Omental fat pad (tissue), 3 donors: ENCODE measurements at regions not wholly inside any gene's neighbourhood (a gene's known extent, or its start where the extent isn't known, plus 50 kb on each side); places are given as distances from the start of the nearest gene placed in this dataset.

Source experiments
- ATAC-seq: fragments of 150-250 bp; one replicate; pipeline ENCODE4 v1.9.1; 2016; ENCODE audit warnings: mild to moderate bottlenecking, moderate library complexity; ENCODE audit not compliant: low FRiP score
- DNase-seq: peaks from one replicate; pipeline ENCODE4 v3.0.0-alpha.2; 2019; ENCODE audit warnings: low spot score
- TF ChIP-seq, protein P1 (sequence below), 3 donors: fragments of 450-650 bp; IDR thresholded peaks; one replicate each; pipeline ENCODE4 v1.5.1; 2016 to 2017; ENCODE audit warnings: antibody characterized with exemption in 3 of 3, mild to moderate bottlenecking in 3 of 3, moderate library complexity in 2 of 3

DNA sequence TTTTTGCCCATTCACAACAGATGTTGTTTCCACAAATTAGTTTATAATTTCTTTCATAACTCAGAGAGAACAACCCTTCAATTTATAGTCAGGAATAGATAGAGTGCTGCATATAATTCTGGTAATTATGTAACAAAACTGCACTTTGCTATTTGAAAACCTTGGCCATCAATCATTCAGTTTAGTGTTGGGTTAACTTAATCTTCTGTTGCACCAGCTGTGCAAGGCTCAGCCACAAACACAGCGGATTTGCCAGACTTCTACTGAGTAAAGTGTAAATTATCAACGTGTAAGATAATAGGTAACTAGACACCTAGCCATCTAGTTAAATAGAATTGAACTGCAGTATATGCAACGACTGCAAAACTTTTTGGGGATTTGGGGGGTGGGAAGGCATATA, 1064.3 kb upstream of the EPHA6 start:
- no peak for DNase-seq
- ATAC-seq = no peak
- TF ChIP-seq, protein P1, sequence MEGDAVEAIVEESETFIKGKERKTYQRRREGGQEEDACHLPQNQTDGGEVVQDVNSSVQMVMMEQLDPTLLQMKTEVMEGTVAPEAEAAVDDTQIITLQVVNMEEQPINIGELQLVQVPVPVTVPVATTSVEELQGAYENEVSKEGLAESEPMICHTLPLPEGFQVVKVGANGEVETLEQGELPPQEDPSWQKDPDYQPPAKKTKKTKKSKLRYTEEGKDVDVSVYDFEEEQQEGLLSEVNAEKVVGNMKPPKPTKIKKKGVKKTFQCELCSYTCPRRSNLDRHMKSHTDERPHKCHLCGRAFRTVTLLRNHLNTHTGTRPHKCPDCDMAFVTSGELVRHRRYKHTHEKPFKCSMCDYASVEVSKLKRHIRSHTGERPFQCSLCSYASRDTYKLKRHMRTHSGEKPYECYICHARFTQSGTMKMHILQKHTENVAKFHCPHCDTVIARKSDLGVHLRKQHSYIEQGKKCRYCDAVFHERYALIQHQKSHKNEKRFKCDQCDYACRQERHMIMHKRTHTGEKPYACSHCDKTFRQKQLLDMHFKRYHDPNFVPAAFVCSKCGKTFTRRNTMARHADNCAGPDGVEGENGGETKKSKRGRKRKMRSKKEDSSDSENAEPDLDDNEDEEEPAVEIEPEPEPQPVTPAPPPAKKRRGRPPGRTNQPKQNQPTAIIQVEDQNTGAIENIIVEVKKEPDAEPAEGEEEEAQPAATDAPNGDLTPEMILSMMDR (IDR thresholded peaks at IDR 0.05) = no peak

DNA sequence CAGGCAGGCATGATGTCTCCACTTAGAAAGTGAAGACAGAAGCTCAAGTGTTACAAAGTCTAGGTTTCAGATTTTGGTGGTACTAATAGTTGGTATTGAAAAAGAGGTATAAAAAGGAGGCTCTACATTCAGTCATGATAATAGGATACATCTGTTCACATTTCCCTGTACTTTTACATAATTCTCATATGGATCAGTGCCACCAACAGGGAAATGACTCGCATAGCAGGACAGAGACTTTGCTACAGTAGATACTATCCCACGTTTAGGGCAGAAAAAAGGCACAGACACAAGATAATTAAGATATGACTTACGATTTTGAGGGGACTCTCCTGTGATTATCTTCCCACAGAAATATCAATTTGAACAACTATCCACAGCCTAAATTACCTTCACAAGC, 1062.9 kb upstream of the EPHA6 start:
- TF ChIP-seq, protein P1 (IDR thresholded peaks at IDR 0.05) = no peak
- no peak for ATAC-seq
- no peak for DNase-seq

DNA sequence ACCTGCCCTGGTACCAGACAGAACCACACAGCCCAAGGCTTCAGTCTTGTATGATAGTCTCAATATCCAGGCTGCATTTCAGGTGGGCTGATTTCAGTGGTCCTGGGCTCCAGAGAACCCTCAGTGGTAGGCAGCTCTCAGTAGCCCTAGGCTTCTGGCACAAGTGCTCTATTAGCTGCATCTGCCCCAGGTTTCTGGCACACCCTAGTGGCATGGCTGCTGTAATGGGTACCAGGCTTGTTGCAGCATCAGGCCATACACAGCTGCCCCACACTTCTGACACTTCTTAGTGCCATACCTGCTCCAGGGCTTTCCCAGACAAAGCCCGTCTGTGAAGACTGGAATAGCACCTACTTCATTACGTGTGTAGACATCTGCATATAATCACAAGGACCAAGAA, 1062.2 kb upstream of the EPHA6 start:
- TF ChIP-seq, protein P1 (IDR thresholded peaks at IDR 0.05) = no peak
- no peak for ATAC-seq
- no peak for DNase-seq

DNA sequence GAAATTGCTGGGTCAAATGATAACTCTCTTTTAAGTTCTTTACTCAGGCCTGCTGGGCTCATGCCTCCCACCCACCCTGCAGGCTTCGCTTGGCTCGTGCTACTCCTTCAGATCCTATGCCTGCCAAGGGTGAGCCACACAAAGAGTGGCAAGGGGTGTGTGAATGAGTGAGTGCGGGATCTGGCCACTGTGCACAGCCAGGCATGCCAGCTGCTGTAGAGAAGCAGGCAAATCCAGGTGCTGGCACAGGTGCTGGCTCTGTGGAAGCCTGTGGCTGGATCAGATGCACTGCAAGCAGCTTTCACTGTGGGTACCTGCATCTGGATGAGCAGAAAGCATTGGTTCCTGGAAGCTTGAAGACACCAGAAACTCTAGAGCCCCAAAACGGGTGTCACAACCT, 1055.7 kb upstream of the EPHA6 start:
- ATAC-seq (no peak), DNase-seq (no peak)
- TF ChIP-seq, protein P1 (IDR thresholded peaks at IDR 0.05) = no peak

DNA sequence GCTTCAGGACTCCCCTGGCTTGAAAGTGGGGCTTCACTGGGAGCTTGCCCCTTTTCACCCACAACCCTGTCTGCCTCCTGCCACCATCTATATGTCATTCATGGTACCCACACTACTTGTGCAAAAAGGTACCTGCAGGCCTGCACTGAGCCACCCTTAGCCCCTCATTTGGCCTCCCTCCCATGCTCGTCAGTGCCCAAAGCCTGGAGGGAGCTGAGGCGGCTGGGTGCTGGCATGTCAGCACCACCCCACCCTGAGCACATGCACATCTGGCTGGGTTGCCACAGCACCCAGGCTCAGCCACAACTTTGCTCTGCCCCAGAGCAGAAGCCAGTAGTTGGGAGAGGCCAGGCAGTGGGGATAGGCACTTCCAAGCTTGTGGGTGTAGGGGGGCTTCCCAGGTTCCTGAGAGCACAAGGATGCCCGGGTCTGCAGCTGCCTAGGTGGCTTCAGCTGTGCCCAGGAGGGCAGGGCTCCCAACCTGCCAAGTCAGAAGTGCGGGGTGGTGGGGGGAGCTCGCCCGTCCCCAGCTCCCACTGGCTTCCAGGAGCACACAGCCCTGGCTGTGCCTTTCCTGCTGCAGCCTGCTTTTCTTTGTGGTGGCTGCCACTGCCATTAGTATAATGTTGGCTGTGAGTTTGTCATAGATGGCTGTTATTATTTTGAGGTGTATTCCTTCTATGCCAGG, 1054.6 kb upstream of the EPHA6 start:
- ATAC-seq = no peak
- TF ChIP-seq, protein P1 (IDR thresholded peaks at IDR 0.05) = no peak

DNA sequence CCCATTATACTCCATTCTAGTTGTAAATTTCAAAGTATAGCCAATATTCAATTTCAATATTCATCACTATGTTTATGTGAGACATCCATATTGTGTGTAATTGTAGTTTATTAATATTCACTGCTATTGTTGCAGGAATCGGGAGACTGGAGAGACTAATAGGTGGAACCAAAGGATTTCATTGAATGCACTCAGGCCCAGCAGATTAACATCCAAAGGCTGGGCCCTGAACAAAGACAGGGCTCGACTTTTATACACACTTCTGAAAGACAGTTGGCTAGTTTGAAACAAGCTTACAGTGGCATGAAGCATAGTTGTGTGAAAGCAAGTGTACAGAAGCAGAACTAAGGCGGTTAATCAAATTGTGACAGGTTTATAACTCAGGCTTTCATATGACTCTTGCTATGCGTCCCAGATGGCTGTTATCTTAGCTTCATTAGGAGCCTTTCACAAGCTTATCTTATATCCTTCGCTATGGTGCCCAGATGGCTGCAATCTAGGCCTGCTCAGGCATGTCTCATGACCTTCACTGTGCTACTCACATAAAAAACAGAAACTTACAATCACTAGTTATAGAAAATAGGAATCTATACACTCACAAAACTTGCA, 1038.8 kb upstream of the EPHA6 start:
- TF ChIP-seq, protein P1 (IDR thresholded peaks at IDR 0.05) = no peak
- DNase-seq (no peak), ATAC-seq (no peak)

More for the DNA sequence above, 1054.6 kb upstream of the EPHA6 start:
- DNase-seq = no peak

DNA sequence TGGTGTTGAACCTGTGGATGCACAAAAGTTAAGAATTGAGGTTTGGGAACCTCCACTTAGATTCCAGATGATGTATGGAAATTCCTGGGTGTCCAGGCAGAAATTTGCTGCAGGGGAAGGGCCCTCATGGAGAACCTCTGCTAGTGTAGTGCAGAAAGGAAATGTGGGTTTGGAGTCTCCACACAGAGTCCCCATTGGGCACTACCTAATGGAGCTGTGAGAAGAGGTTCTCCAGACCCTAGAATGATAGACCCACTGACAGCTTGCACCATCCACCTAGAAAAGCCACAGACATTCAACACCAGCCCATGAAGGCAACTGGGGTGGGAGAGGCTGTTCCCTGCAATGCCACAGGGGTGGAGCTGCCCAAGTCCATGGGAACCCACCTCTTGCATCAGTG, 1032.8 kb upstream of the EPHA6 start:
- ATAC-seq = no peak
- no peak for DNase-seq
- TF ChIP-seq, protein P1 (IDR thresholded peaks at IDR 0.05) = no peak
